ACC112 (cell line): ENCODE measurements at regions not wholly inside any gene's neighbourhood (a gene's known extent, or its start where the extent isn't known, plus 50 kb on each side); places are given as distances from the start of the nearest gene placed in this dataset.

ENCODE experiments used
- H2AFZ ChIP-seq: fragments of 200-600 bp; sonication (generic); one replicate; pipeline ENCODE4 v1.6.0; 2017; ENCODE audit warnings: antibody characterized with exemption, low read length; ENCODE audit not compliant: unreplicated experiment
- H3K27ac ChIP-seq: fragments of 200-600 bp; sonication (generic); 2 replicates; pipeline ENCODE4 v1.5.1; 2014; ENCODE audit warnings: low read depth, mild to moderate bottlenecking, antibody characterized with exemption, low read length, moderate library complexity
- H3K27me3 ChIP-seq: fragments of 200-600 bp; sonication (generic); 2 replicates; pipeline ENCODE4 v1.6.1; 2014; ENCODE audit warnings: mild to moderate bottlenecking, antibody characterized with exemption, low read length, moderate library complexity, mixed read lengths; ENCODE audit not compliant: insufficient read depth
- H3K36me3 ChIP-seq: fragments of 200-600 bp; sonication (generic); 2 replicates; pipeline ENCODE4 v1.6.1; 2016; ENCODE audit warnings: mild to moderate bottlenecking, antibody characterized with exemption, low read length, moderate library complexity, mixed read lengths; ENCODE audit not compliant: insufficient read depth
- H3K4me1 ChIP-seq: fragments of 200-600 bp; sonication (generic); one replicate; pipeline ENCODE4 v1.6.1; 2016; ENCODE audit warnings: low read length, mixed read lengths; ENCODE audit not compliant: insufficient read depth, unreplicated experiment, control insufficient read depth
- H3K4me3 ChIP-seq: fragments of 200-600 bp; sonication (generic); 2 replicates; pipeline ENCODE4 v1.5.1; 2014; ENCODE audit warnings: mild to moderate bottlenecking, low read depth, low read length
- H3K79me2 ChIP-seq: fragments of 200-600 bp; sonication (generic); one replicate; pipeline ENCODE4 v1.6.0; 2016; ENCODE audit warnings: low read length; ENCODE audit not compliant: control insufficient read depth, unreplicated experiment, insufficient read depth

- Histone ChIP-seq H3K27me3 (no peaks in the 10 kb centered on the region), H2AFZ (no peak overlapping the region), H3K4me3 (no peak overlapping the region), H3K27ac (no peak overlapping the region), H3K4me1 (no peaks in the 10 kb centered on the region), H3K79me2 (no peaks in the 10 kb centered on the region), H3K36me3 (no peaks in the 10 kb centered on the region)
Observed at GRCh38 chr1:55988963-55989452, 590.4 kb downstream of the PLPP3 start.

DNA sequence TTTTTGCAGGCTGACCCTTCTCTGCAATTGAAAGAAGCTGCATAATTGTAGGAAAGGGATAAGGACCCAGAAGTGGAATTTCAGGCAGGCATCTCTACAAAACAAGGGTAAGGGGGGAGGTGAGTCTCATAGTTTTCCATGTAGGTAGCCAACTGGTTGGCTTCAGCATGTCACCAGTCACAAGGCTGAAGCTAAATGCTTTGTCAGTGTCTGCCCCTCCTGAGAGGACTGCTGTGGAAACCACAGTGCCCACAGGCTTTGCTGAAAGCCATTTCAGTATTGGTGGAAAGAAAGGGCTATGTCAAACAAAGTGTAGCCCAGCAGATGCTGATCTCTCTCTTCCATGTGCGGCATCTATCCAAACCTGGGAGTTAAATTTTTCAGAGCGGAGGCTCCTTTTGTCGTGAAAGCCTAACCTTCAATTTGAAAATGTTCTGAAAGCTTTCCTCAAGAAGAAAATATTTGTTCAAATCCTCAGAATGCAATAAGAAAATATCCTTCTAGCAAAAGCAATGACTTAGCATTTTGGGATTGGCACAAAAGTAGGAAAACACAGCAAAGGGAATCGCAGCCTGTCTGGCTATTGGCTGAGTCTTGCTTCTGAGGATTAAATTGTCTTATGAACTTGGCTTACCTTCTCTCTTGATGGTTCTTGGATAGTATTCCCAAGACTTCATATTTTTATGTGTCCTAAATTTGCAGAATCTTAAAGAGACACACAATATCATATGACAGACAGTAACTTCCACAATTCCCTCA is 591.7 kb downstream of the PLPP3 start:
- Histone ChIP-seq H2AFZ (no peak overlapping the region), H3K27ac (no peak overlapping the region)

DNA sequence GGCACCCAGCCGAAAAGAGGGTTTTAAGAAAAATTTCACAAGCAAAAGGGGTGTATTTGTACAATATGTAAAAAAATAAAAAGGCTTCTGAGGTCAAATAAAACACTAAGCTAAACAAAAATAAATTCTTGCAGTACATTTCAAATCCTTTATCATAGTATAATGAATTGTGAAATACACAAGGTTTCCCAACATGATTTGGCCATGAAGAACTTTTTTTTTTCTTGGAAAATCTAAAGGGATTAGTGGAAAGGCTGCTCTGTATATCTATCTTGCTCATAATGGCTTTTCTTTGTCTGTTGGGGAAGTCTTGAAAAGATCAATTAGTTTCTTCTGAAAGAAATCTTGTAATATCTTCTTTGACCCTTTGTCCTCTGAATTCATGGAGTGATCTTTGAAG is 593.4 kb downstream of the PLPP3 start:
- Histone ChIP-seq H3K4me1 (no peaks in the 10 kb centered on the region), H3K4me3 (no peak overlapping the region), H3K36me3 (no peaks in the 10 kb centered on the region), H3K27ac (no peak overlapping the region), H3K79me2 (no peaks in the 10 kb centered on the region), H3K27me3 (no peaks in the 10 kb centered on the region), H2AFZ (no peak overlapping the region)

More for the DNA sequence above, 591.7 kb downstream of the PLPP3 start:
- H3K36me3 ChIP-seq = no peaks in the 10 kb centered on the region
- no peaks in the 10 kb centered on the region for H3K27me3 ChIP-seq
- no peaks in the 10 kb centered on the region for H3K4me1 ChIP-seq
- no peaks in the 10 kb centered on the region for H3K79me2 ChIP-seq
- H3K4me3 ChIP-seq = no peak overlapping the region

- Histone ChIP-seq H3K4me1 (no peaks in the 10 kb centered on the region), H3K79me2 (no peaks in the 10 kb centered on the region), H3K27me3 (no peaks in the 10 kb centered on the region), H3K4me3 (no peak overlapping the region), H3K27ac (no peak overlapping the region), H3K36me3 (no peaks in the 10 kb centered on the region), H2AFZ (no peak overlapping the region)
Observed at GRCh38 chr1:55981010-55981650, 598.2 kb downstream of the PLPP3 start.

GRCh38 chr1:55980582-55980981 is 598.8 kb downstream of the PLPP3 start:
- Histone ChIP-seq H3K79me2 (no peaks in the 10 kb centered on the region), H2AFZ (no peak overlapping the region), H3K4me1 (peaks cover under 1% of the 10 kb centered on the region), H3K27ac (no peak overlapping the region), H3K27me3 (no peaks in the 10 kb centered on the region), H3K36me3 (no peaks in the 10 kb centered on the region), H3K4me3 (no peak overlapping the region)

- peaks cover 16% of the 10 kb centered on the region for H3K4me1 ChIP-seq
- no peaks in the 10 kb centered on the region for H3K36me3 ChIP-seq
- no peaks in the 10 kb centered on the region for H3K27me3 ChIP-seq
- no peak overlapping the region for H2AFZ ChIP-seq
- peak overlapping the region; percentile 14; the same call in 1 of the 2 replicates for H3K27ac ChIP-seq
- H3K79me2 ChIP-seq = no peaks in the 10 kb centered on the region
- no peak overlapping the region for H3K4me3 ChIP-seq
Observed at GRCh38 chr1:55974714-55975441, 604.5 kb downstream of the PLPP3 start.

DNA sequence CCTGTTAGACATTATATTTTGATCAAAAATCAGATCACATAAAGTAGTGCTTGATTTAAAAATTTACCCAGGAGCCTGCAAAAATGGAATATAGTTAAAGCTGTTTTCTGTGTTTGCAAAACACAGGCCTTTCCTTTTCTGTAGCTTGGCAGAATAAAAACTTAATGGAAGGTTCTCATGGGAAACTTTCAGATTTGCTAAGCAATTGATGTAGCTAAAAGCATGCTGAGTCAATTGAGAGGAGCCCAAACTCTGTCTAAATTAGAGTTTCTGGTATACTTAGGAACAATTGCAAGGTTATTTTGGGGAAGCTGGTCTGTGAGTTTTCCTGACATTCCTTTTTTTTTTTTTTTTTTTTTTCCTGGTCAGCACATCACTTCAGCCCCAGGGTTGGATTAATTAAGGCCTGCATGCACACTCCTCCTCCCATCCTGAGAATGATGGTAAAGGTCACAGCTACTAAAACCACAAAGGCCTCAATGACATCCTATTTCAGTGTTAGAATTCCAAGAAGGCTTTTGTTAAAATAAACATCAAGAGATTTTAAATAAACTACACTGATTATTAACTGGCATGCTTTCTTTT is 608.7 kb downstream of the PLPP3 start:
- no peaks in the 10 kb centered on the region for H3K27me3 ChIP-seq
- H2AFZ ChIP-seq = no peak overlapping the region
- H3K36me3 ChIP-seq = no peaks in the 10 kb centered on the region
- no peak overlapping the region for H3K4me3 ChIP-seq
- no peak overlapping the region for H3K27ac ChIP-seq
- no peaks in the 10 kb centered on the region for H3K79me2 ChIP-seq
- H3K4me1 ChIP-seq = peaks cover 16% of the 10 kb centered on the region

DNA sequence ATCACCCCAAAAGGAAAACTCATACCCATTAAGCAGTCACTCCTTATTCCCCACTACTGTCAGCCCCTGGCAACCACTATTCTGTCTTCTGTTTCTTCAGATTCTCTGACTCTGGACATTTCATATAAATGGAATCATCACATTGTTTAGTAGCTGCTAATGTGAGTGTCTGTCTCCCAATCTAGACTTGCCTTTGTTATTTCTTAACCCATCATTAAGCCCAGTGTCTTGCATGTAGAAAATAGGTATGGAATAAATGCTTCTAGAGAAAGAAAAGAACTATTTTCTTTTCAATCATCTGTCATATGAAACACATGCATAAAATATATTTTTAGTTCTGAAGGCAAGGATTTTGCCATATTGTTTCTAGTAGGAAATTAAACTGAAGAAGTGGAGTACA is 610.0 kb downstream of the PLPP3 start:
- Histone ChIP-seq H3K4me3 (no peak overlapping the region), H3K27me3 (no peaks in the 10 kb centered on the region), H2AFZ (no peak overlapping the region), H3K79me2 (no peaks in the 10 kb centered on the region), H3K4me1 (peaks cover 4% of the 10 kb centered on the region), H3K27ac (no peak overlapping the region), H3K36me3 (no peaks in the 10 kb centered on the region)

- H2AFZ ChIP-seq = no peak overlapping the region
- H3K79me2 ChIP-seq = no peaks in the 10 kb centered on the region
- H3K27ac ChIP-seq = no peak overlapping the region
- no peaks in the 10 kb centered on the region for H3K27me3 ChIP-seq
- no peak overlapping the region for H3K4me3 ChIP-seq
- H3K4me1 ChIP-seq = no peaks in the 10 kb centered on the region
- H3K36me3 ChIP-seq = no peaks in the 10 kb centered on the region
Observed at GRCh38 chr1:55968661-55969060, 610.7 kb downstream of the PLPP3 start.

DNA sequence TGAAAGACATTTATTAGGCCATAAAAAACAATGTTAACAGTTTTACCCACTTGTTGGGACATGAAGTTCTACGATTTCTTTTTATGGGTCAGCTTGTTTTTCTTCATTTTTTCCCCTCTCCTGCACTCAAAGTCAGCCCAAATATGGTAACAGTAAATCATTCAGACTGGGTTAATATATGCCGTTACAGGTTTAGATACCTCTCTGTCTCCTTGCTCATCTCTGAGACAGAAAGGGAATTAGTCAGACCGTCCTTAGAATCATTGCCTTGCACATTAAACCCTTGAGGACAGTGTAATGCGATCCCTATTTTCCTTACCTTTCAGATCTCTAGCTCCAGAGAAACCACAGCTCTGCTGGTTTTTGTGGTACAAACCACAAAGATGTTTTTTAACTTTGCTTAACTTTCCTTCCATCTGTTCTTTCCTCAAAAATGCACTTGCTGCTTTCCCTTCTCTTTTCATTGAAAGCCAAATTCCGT is 613.3 kb downstream of the PLPP3 start:
- Histone ChIP-seq H3K4me3 (no peak overlapping the region), H3K27ac (no peak overlapping the region), H3K79me2 (no peaks in the 10 kb centered on the region), H3K36me3 (no peaks in the 10 kb centered on the region), H3K27me3 (no peaks in the 10 kb centered on the region), H2AFZ (no peak overlapping the region), H3K4me1 (no peaks in the 10 kb centered on the region)
